SU-DHL-6 (cell line): ENCODE measurements at regions not wholly inside any gene's neighbourhood (a gene's known extent, or its start where the extent isn't known, plus 50 kb on each side); places are given as distances from the start of the nearest gene placed in this dataset.

Experiments used
- H2AFZ ChIP-seq: fragments of 200-600 bp; sonication (generic); 2 replicates; pipeline ENCODE4 v1.6.1; 2014; ENCODE audit warnings: low read depth, mild to moderate bottlenecking, moderate library complexity, mixed read lengths, antibody characterized with exemption, low read length; ENCODE audit not compliant: severe bottlenecking
- H3F3A ChIP-seq: fragments of 200-600 bp; shearing (Covaris generic); 2 replicates; pipeline ENCODE4 v1.6.0; 2016; ENCODE audit warnings: antibody characterized with exemption, mild to moderate bottlenecking; ENCODE audit not compliant: insufficient read depth
- H3K27ac ChIP-seq: fragments of 200-600 bp; sonication (generic); 2 replicates; pipeline ENCODE4 v1.5.1; 2016; ENCODE audit warnings: low read depth, mild to moderate bottlenecking, low read length, moderate library complexity, mixed read lengths
- H3K27me3 ChIP-seq: fragments of 200-600 bp; sonication (generic), shearing (Covaris generic); 2 replicates; pipeline ENCODE4 v1.6.0; 2014; ENCODE audit warnings: mild to moderate bottlenecking, low read length
- H3K36me3 ChIP-seq: fragments of 200-600 bp; sonication (generic); 2 replicates; pipeline ENCODE4 v1.6.1; 2014; ENCODE audit warnings: mild to moderate bottlenecking, low read length, mixed read lengths
- H3K4me2 ChIP-seq: fragments of 300-600, 200-600 bp; shearing (Covaris generic), sonication (generic); 2 replicates; pipeline ENCODE4 v1.6.0; 2014; ENCODE audit warnings: low read length, low read depth, mild to moderate bottlenecking; ENCODE audit not compliant: poor library complexity, severe bottlenecking
- H3K4me3 ChIP-seq: fragments of 200-600 bp; sonication (generic); 2 replicates; pipeline ENCODE4 v1.5.1; 2014; ENCODE audit warnings: antibody characterized with exemption, low read length, mild to moderate bottlenecking, mixed read lengths; ENCODE audit not compliant: insufficient read depth, poor library complexity, severe bottlenecking
- H3K79me2 ChIP-seq: fragments of 200-600 bp; sonication (generic); 2 replicates; pipeline ENCODE4 v1.6.1; 2014; ENCODE audit warnings: mild to moderate bottlenecking, low read length, moderate library complexity; ENCODE audit not compliant: insufficient read depth
- H3K9ac ChIP-seq: fragments of 200-600 bp; sonication (generic); 2 replicates; pipeline ENCODE4 v1.7.0; 2014; ENCODE audit warnings: mild to moderate bottlenecking, low read length
- H3K9me2 ChIP-seq: fragments of 200-600 bp; sonication (generic); replicated peaks from 2 replicates; pipeline ENCODE4 v1.6.1; 2014; ENCODE audit warnings: low read length; ENCODE audit not compliant: insufficient read depth
- H3K9me3 ChIP-seq: fragments of 200-600 bp; sonication (generic); 2 replicates; pipeline ENCODE4 v1.6.1; 2014; ENCODE audit warnings: low read length, mixed read lengths; ENCODE audit not compliant: insufficient read depth
- H4K20me1 ChIP-seq: fragments of 200-600 bp; sonication (generic); 2 replicates; pipeline ENCODE4 v1.6.1; 2014; ENCODE audit warnings: low read depth, mild to moderate bottlenecking, antibody characterized with exemption, low read length, moderate library complexity, mixed read lengths
- CTCF ChIP-seq: fragments of 200-600 bp; sonication (generic); IDR thresholded peaks from one replicate; pipeline ENCODE4 v1.5.1; 2017; ENCODE audit warnings: antibody characterized with exemption, mild to moderate bottlenecking, low read length, moderate library complexity; ENCODE audit not compliant: insufficient read depth, poor library complexity, severe bottlenecking
- EZH2phosphoT487 ChIP-seq: fragments of 200-600 bp; sonication (generic), shearing (Covaris generic); conservative IDR thresholded peaks from 2 replicates; pipeline ENCODE4 v1.6.1; 2018; ENCODE audit warnings: mild to moderate bottlenecking, antibody characterized with exemption, low read length, moderate library complexity, mixed read lengths

DNA sequence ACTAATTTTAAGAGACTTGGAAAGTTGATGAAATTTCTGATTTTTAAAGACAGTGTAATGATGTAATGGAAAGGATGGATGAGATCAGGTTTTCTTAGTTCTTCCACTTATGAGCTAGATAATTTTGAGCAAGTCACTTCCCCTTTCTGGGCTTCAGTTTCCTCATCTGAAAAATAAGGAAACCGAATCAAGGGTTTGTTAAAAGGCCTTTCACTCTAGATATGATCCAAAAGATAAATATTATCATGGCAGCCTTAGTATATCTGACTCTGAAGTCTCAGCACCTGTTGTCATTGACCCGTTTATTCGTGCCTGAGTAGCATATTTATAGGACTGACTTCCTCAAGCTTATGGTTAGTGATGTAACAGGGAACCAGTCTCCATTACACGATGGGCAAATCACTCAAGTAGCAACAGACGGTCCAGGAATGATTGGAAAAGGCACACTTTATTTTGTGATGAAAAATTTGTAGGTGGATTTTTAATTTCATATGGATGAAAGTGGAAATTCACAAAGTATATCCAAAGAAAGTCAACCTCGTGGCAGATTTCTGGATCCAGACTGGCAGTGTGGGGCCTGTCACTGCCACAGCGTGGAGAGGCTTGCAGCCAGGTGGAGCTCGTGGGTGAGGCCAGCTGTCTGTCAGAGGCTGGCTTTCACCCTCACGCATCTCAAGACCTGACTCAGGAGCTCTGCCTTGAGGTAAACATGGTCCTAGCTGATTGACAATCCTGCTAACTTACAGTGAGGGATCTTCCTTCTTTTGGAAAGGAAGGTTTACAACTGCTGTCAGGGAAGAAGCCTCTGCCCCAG, 137.9 kb upstream of the CXCR4 start:
- Histone ChIP-seq H3K27me3 (no peaks in the 10 kb centered on the region), H4K20me1 (no peaks in the 10 kb centered on the region), H3K27ac (peak overlapping the region; percentile 84), H3K4me2 (peak overlapping the region; percentile 47), H3K36me3 (no peaks in the 10 kb centered on the region), H3K4me3 (peak overlapping the region; percentile 29), H3K9me2 (no peaks in the 10 kb centered on the region), H3F3A (peaks cover 36% of the 10 kb centered on the region), H3K9me3 (no peaks in the 10 kb centered on the region), H2AFZ (no peak overlapping the region), H3K79me2 (no peaks in the 10 kb centered on the region), H3K9ac (peak overlapping the region; percentile 37)
- TF ChIP-seq EZH2phosphoT487 (no peak), CTCF (peak; percentile 41)

GRCh38 chr2:136255127-136255526, 137.2 kb upstream of the CXCR4 start:
- no peaks in the 10 kb centered on the region for H3K9me2 ChIP-seq
- peak overlapping the region; percentile 0 for H2AFZ ChIP-seq
- H3F3A ChIP-seq: peaks cover 36% of the 10 kb centered on the region
- H3K27ac ChIP-seq: peak overlapping the region; percentile 84
- H3K9me3 ChIP-seq: no peaks in the 10 kb centered on the region
- H3K79me2 ChIP-seq: no peaks in the 10 kb centered on the region
- H3K27me3 ChIP-seq: no peaks in the 10 kb centered on the region
- no peaks in the 10 kb centered on the region for H3K36me3 ChIP-seq
- no peak for TF ChIP-seq EZH2phosphoT487
- TF ChIP-seq CTCF: no peak
- H4K20me1 ChIP-seq: no peaks in the 10 kb centered on the region
- peak overlapping the region; percentile 37 for H3K9ac ChIP-seq
- H3K4me2 ChIP-seq: peak overlapping the region; percentile 47
- peak overlapping the region; percentile 29 for H3K4me3 ChIP-seq

GRCh38 chr2:136254681-136255080, 136.7 kb upstream of the CXCR4 start:
- H3K27ac ChIP-seq: peak overlapping the region; percentile 84
- peak overlapping the region; percentile 37 for H3K9ac ChIP-seq
- H3K36me3 ChIP-seq: no peaks in the 10 kb centered on the region
- peak overlapping the region; percentile 0 for H2AFZ ChIP-seq
- no peaks in the 10 kb centered on the region for H3K9me2 ChIP-seq
- H3F3A ChIP-seq: peaks cover 36% of the 10 kb centered on the region
- H3K4me2 ChIP-seq: peak overlapping the region; percentile 47
- TF ChIP-seq CTCF: no peak
- no peak for TF ChIP-seq EZH2phosphoT487
- H3K79me2 ChIP-seq: no peaks in the 10 kb centered on the region
- no peaks in the 10 kb centered on the region for H4K20me1 ChIP-seq
- no peak overlapping the region for H3K4me3 ChIP-seq
- H3K27me3 ChIP-seq: no peaks in the 10 kb centered on the region
- H3K9me3 ChIP-seq: no peaks in the 10 kb centered on the region
